Kidney epithelial cell (primary cell): ENCODE measurements at regions not wholly inside any gene's neighbourhood (a gene's known extent, or its start where the extent isn't known, plus 50 kb on each side); places are given as distances from the start of the nearest gene placed in this dataset.

ENCODE experiments used
- DNase-seq: peaks from one replicate; pipeline ENCODE4 v3.0.0-alpha.2; 2010; ENCODE audit warnings: low read depth
- H3K27me3 ChIP-seq: 2 replicates; pipeline ENCODE4 v1.6.0; 2011; ENCODE audit warnings: low read length; ENCODE audit not compliant: control insufficient read depth, insufficient read depth
- H3K36me3 ChIP-seq: 2 replicates; pipeline ENCODE4 v1.5.1; 2011; ENCODE audit warnings: low read length; ENCODE audit not compliant: control insufficient read depth, insufficient read depth
- H3K4me3 ChIP-seq: 2 replicates; pipeline ENCODE4 v1.5.1; 2011; ENCODE audit warnings: low read depth, mild to moderate bottlenecking, control low read depth, low read length
- CTCF ChIP-seq: IDR thresholded peaks from 2 replicates; pipeline ENCODE4 v1.5.1; 2011; ENCODE audit warnings: mild to moderate bottlenecking, moderate library complexity, low read length, control low read depth, inconsistent platforms; ENCODE audit not compliant: insufficient read depth, poor library complexity, severe bottlenecking

- no peak for DNase-seq
- no peak for TF ChIP-seq CTCF
- Histone ChIP-seq H3K27me3 (no peaks in the 10 kb centered on the region), H3K4me3 (no peak overlapping the region), H3K36me3 (no peaks in the 10 kb centered on the region)
Measured at GRCh38 chr2:125630377-125630776, 1025.6 kb upstream of the GYPC start.

- TF ChIP-seq CTCF = no peak
- Histone ChIP-seq H3K4me3 (no peak overlapping the region), H3K36me3 (no peaks in the 10 kb centered on the region), H3K27me3 (no peaks in the 10 kb centered on the region)
- no peak for DNase-seq
Measured at GRCh38 chr2:125634662-125635061, 1021.3 kb upstream of the GYPC start.

GRCh38 chr2:125638345-125638744 is 1017.6 kb upstream of the GYPC start:
- DNase-seq = no peak
- no peak overlapping the region for H3K4me3 ChIP-seq
- no peaks in the 10 kb centered on the region for H3K27me3 ChIP-seq
- H3K36me3 ChIP-seq = no peaks in the 10 kb centered on the region
- TF ChIP-seq CTCF = no peak

- DNase-seq = no peak
- H3K4me3 ChIP-seq = no peak overlapping the region
- no peaks in the 10 kb centered on the region for H3K36me3 ChIP-seq
- no peak for TF ChIP-seq CTCF
- H3K27me3 ChIP-seq = no peaks in the 10 kb centered on the region
Measured at GRCh38 chr2:125642032-125642431, 1013.9 kb upstream of the GYPC start.

GRCh38 chr2:125643128-125643527 is 1012.8 kb upstream of the GYPC start:
- DNase-seq = no peak
- Histone ChIP-seq H3K4me3 (no peak overlapping the region), H3K36me3 (no peaks in the 10 kb centered on the region), H3K27me3 (no peaks in the 10 kb centered on the region)
- TF ChIP-seq CTCF = no peak

GRCh38 chr2:125643585-125643984 is 1012.4 kb upstream of the GYPC start:
- no peak for TF ChIP-seq CTCF
- Histone ChIP-seq H3K27me3 (no peaks in the 10 kb centered on the region), H3K36me3 (no peaks in the 10 kb centered on the region), H3K4me3 (no peak overlapping the region)
- no peak for DNase-seq
